HepG2 (cell line): ENCODE measurements at regions not wholly inside any gene's neighbourhood (a gene's known extent, or its start where the extent isn't known, plus 50 kb on each side); places are given as distances from the start of the nearest gene placed in this dataset.
A peak's percentile ranks its signal among the peaks of the same experiment; 100 is the strongest.

Experiments used
- CC2D1A ChIP-seq: sonication (generic); formaldehyde crosslinking; IDR thresholded peaks from 2 replicates; pipeline ENCODE4 v1.8.1; 2023; ENCODE audit warnings: mild to moderate bottlenecking, missing genetic modification reagents
- FLYWCH1 ChIP-seq: sonication (generic); formaldehyde crosslinking; IDR thresholded peaks from 2 replicates; pipeline ENCODE4 v1.8.1; 2023; ENCODE audit warnings: mild to moderate bottlenecking, missing genetic modification reagents
- HOXA9 ChIP-seq: sonication (generic); formaldehyde crosslinking; IDR thresholded peaks from 2 replicates; pipeline ENCODE4 v1.8.1; 2022; ENCODE audit warnings: missing genetic modification reagents, mild to moderate bottlenecking, moderate library complexity, borderline replicate concordance
- MEIS2 ChIP-seq: sonication (generic); formaldehyde crosslinking; IDR thresholded peaks from 2 replicates; pipeline ENCODE4 v1.9.0; 2021; ENCODE audit warnings: mild to moderate bottlenecking, missing genetic modification reagents
- RBM39 ChIP-seq: fragments of 200-400 bp; formaldehyde crosslinking; IDR thresholded peaks from one replicate; pipeline ENCODE4 v1.6.1; 2018; ENCODE audit warnings: antibody characterized with exemption, mild to moderate bottlenecking, low read depth, low read length; ENCODE audit not compliant: poor library complexity, severe bottlenecking
- ZNF460 ChIP-seq: sonication (generic); formaldehyde crosslinking; IDR thresholded peaks from 2 replicates; pipeline ENCODE4 v1.5.1; 2020; ENCODE audit warnings: missing genetic modification reagents, mild to moderate bottlenecking, borderline replicate concordance
- ZNF510 ChIP-seq: sonication (generic); formaldehyde crosslinking; IDR thresholded peaks from 2 replicates; pipeline ENCODE4 v1.4.0; 2020; ENCODE audit warnings: low read depth, mild to moderate bottlenecking, missing genetic modification reagents
- ZNF768 ChIP-seq: sonication (generic); formaldehyde crosslinking; IDR thresholded peaks from 2 replicates; pipeline ENCODE4 v1.4.0; 2020; ENCODE audit warnings: missing genetic modification reagents
- TF ChIP-seq, protein P1 (sequence below): conservative IDR thresholded peaks from 2 replicates; pipeline ENCODE4 v1.6.1; 2018; ENCODE audit warnings: missing genetic modification reagents
- TF ChIP-seq, protein P2 (sequence below): sonication (generic); formaldehyde crosslinking; IDR thresholded peaks from 2 replicates; pipeline ENCODE4 v1.4.0; 2020; ENCODE audit warnings: mild to moderate bottlenecking, missing genetic modification reagents
- TF ChIP-seq, protein P3 (sequence below): sonication (generic); formaldehyde crosslinking; IDR thresholded peaks from 2 replicates; pipeline ENCODE4 v1.5.0; 2020; ENCODE audit warnings: mild to moderate bottlenecking, missing genetic modification reagents, borderline replicate concordance
- TF ChIP-seq, protein P4 (sequence below): sonication (generic); formaldehyde crosslinking; conservative IDR thresholded peaks from 2 replicates; pipeline ENCODE4 v1.4.0; 2020; ENCODE audit warnings: missing genetic modification reagents
- TF ChIP-seq, protein P5 (sequence below): sonication (generic); formaldehyde crosslinking; conservative IDR thresholded peaks from 2 replicates; pipeline ENCODE4 v1.4.0; 2020; ENCODE audit warnings: missing genetic modification reagents

DNA sequence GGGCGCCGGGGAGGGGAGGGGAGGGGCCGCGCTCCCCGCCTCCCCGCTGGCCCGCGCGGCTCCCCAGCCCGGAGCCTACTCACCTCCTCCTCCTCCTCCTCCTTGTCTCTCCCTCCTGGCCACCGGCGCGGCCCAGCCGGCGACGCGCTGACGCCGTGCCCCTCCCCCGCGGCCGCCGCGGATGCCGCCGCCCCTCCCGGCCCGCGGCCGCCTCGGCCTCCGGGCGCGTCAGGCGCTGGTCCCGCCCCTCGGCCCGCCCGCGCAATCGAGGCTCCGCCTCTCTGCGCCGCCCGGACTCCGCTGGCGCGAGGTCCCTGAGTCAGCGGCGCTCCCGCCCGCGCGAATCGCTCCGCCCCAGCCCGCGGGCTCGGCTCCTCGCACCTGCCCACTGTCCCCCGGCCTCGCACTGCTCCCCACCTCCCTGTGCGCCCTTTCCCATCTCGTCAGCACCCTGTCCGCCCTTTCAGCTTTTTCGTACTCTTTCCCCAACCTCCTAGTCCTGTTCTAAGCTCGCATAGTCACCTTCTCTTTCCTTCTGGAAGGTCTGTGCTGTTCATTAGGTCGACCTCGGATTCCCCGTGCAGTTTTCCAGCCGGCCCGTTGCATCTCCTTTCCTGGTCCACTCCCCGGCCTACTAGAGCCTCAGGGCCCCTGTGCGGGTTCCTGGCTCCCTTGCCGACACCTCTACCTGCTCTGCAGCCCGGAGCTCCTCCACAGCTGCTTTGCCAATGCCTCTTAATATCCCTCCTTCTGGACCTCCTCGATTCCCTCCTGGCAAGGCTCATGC, 187.4 kb downstream of the ZEB2 start (continued):
- no peak for TF ChIP-seq ZNF460
- TF ChIP-seq, protein P1, sequence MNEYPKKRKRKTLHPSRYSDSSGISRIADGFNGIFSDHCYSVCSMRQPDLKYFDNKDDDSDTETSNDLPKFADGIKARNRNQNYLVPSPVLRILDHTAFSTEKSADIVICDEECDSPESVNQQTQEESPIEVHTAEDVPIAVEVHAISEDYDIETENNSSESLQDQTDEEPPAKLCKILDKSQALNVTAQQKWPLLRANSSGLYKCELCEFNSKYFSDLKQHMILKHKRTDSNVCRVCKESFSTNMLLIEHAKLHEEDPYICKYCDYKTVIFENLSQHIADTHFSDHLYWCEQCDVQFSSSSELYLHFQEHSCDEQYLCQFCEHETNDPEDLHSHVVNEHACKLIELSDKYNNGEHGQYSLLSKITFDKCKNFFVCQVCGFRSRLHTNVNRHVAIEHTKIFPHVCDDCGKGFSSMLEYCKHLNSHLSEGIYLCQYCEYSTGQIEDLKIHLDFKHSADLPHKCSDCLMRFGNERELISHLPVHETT (CRISPR knock-in tag): 0 out of 2 replicates have a peak, but pooled peaks have one; percentile 13
- TF ChIP-seq ZNF768 (CRISPR knock-in tag): peak; percentile 54; the same call in 1 of the 2 replicates
- TF ChIP-seq MEIS2: peak; percentile 91
- TF ChIP-seq RBM39: no peak
- TF ChIP-seq, protein P2, sequence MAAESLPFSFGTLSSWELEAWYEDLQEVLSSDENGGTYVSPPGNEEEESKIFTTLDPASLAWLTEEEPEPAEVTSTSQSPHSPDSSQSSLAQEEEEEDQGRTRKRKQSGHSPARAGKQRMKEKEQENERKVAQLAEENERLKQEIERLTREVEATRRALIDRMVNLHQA (CRISPR knock-in tag): no peak
- TF ChIP-seq HOXA9 (CRISPR knock-in tag): peak; percentile 83; the same call in 1 of the 2 replicates
- no peak for TF ChIP-seq CC2D1A
- TF ChIP-seq FLYWCH1 (CRISPR knock-in tag): no peak
- TF ChIP-seq, protein P3, sequence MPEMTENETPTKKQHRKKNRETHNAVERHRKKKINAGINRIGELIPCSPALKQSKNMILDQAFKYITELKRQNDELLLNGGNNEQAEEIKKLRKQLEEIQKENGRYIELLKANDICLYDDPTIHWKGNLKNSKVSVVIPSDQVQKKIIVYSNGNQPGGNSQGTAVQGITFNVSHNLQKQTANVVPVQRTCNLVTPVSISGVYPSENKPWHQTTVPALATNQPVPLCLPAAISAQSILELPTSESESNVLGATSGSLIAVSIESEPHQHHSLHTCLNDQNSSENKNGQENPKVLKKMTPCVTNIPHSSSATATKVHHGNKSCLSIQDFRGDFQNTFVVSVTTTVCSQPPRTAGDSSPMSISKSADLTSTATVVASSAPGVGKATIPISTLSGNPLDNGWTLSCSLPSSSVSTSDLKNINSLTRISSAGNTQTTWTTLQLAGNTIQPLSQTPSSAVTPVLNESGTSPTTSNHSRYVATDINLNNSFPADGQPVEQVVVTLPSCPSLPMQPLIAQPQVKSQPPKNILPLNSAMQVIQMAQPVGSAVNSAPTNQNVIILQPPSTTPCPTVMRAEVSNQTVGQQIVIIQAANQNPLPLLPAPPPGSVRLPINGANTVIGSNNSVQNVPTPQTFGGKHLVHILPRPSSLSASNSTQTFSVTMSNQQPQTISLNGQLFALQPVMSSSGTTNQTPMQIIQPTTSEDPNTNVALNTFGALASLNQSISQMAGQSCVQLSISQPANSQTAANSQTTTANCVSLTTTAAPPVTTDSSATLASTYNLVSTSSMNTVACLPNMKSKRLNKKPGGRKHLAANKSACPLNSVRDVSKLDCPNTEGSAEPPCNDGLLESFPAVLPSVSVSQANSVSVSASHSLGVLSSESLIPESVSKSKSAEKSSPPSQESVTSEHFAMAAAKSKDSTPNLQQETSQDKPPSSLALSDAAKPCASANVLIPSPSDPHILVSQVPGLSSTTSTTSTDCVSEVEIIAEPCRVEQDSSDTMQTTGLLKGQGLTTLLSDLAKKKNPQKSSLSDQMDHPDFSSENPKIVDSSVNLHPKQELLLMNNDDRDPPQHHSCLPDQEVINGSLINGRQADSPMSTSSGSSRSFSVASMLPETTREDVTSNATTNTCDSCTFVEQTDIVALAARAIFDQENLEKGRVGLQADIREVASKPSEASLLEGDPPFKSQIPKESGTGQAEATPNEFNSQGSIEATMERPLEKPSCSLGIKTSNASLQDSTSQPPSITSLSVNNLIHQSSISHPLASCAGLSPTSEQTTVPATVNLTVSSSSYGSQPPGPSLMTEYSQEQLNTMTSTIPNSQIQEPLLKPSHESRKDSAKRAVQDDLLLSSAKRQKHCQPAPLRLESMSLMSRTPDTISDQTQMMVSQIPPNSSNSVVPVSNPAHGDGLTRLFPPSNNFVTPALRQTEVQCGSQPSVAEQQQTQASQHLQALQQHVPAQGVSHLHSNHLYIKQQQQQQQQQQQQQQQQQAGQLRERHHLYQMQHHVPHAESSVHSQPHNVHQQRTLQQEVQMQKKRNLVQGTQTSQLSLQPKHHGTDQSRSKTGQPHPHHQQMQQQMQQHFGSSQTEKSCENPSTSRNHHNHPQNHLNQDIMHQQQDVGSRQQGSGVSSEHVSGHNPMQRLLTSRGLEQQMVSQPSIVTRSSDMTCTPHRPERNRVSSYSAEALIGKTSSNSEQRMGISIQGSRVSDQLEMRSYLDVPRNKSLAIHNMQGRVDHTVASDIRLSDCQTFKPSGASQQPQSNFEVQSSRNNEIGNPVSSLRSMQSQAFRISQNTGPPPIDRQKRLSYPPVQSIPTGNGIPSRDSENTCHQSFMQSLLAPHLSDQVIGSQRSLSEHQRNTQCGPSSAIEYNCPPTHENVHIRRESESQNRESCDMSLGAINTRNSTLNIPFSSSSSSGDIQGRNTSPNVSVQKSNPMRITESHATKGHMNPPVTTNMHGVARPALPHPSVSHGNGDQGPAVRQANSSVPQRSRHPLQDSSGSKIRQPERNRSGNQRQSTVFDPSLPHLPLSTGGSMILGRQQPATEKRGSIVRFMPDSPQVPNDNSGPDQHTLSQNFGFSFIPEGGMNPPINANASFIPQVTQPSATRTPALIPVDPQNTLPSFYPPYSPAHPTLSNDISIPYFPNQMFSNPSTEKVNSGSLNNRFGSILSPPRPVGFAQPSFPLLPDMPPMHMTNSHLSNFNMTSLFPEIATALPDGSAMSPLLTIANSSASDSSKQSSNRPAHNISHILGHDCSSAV (CRISPR knock-in tag): no peak
- TF ChIP-seq, protein P4, sequence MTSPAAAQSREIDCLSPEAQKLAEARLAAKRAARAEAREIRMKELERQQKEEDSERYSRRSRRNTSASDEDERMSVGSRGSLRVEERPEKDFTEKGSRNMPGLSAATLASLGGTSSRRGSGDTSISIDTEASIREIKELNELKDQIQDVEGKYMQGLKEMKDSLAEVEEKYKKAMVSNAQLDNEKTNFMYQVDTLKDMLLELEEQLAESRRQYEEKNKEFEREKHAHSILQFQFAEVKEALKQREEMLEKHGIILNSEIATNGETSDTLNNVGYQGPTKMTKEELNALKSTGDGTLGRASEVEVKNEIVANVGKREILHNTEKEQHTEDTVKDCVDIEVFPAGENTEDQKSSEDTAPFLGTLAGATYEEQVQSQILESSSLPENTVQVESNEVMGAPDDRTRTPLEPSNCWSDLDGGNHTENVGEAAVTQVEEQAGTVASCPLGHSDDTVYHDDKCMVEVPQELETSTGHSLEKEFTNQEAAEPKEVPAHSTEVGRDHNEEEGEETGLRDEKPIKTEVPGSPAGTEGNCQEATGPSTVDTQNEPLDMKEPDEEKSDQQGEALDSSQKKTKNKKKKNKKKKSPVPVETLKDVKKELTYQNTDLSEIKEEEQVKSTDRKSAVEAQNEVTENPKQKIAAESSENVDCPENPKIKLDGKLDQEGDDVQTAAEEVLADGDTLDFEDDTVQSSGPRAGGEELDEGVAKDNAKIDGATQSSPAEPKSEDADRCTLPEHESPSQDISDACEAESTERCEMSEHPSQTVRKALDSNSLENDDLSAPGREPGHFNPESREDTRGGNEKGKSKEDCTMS (CRISPR knock-in tag): no peak
- TF ChIP-seq, protein P5, sequence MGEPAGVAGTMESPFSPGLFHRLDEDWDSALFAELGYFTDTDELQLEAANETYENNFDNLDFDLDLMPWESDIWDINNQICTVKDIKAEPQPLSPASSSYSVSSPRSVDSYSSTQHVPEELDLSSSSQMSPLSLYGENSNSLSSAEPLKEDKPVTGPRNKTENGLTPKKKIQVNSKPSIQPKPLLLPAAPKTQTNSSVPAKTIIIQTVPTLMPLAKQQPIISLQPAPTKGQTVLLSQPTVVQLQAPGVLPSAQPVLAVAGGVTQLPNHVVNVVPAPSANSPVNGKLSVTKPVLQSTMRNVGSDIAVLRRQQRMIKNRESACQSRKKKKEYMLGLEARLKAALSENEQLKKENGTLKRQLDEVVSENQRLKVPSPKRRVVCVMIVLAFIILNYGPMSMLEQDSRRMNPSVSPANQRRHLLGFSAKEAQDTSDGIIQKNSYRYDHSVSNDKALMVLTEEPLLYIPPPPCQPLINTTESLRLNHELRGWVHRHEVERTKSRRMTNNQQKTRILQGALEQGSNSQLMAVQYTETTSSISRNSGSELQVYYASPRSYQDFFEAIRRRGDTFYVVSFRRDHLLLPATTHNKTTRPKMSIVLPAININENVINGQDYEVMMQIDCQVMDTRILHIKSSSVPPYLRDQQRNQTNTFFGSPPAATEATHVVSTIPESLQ: no peak
- no peak for TF ChIP-seq ZNF510
